ENCODE measurements at regions not wholly inside any gene's neighbourhood (a gene's known extent, or its start where the extent isn't known, plus 50 kb on each side); places are given as distances from the start of the nearest gene placed in this dataset.

- Histone ChIP-seq H3K4me1 (ENCODE audit: control insufficient read depth, low read length) (no peaks in the 10 kb centered on the region), H3K79me2 (ENCODE audit: control insufficient read depth, low read length) (no peaks in the 10 kb centered on the region), H3K27me3 (ENCODE audit: control insufficient read depth, low read length) (no peaks in the 10 kb centered on the region), H3K27ac (ENCODE audit: low read depth, low read length) (no peak overlapping the region), H3K9me3 (ENCODE audit: control insufficient read depth, insufficient read depth, low read length) (no peaks in the 10 kb centered on the region), H4K20me1 (ENCODE audit: control insufficient read depth, insufficient read depth, low read depth, low read length) (no peaks in the 10 kb centered on the region), H3K36me3 (ENCODE audit: control insufficient read depth, low read length) (no peaks in the 10 kb centered on the region), H3K9me2 (replicated peaks; ENCODE audit: control insufficient read depth, low read length) (no peaks in the 10 kb centered on the region), H3K4me3 (ENCODE audit: low read length) (no peak overlapping the region), H3F3A (ENCODE audit: control insufficient read depth, insufficient read depth) (no peaks in the 10 kb centered on the region), H3K4me2 (ENCODE audit: low read length) (no peak overlapping the region)
- TF ChIP-seq EZH2phosphoT487 (IDR thresholded peaks at IDR 0.05; ENCODE audit: borderline replicate concordance, low read length) (no peak), CTCF (IDR thresholded peaks at IDR 0.05; ENCODE audit: low read depth, low read length, poor library complexity, severe bottlenecking) (no peak)
Measured at GRCh38 chr6:51415501-51415900, 596.8 kb downstream of the TFAP2B start.

- Histone ChIP-seq H3K4me3 (ENCODE audit: low read length) (no peak overlapping the region), H3K36me3 (ENCODE audit: control insufficient read depth, low read length) (no peaks in the 10 kb centered on the region), H3K79me2 (ENCODE audit: control insufficient read depth, low read length) (no peaks in the 10 kb centered on the region), H3K4me2 (ENCODE audit: low read length) (no peak overlapping the region), H3F3A (ENCODE audit: control insufficient read depth, insufficient read depth) (no peaks in the 10 kb centered on the region), H4K20me1 (ENCODE audit: control insufficient read depth, insufficient read depth, low read depth, low read length) (no peaks in the 10 kb centered on the region), H3K27ac (ENCODE audit: low read depth, low read length) (no peak overlapping the region), H3K9me3 (ENCODE audit: control insufficient read depth, insufficient read depth, low read length) (no peaks in the 10 kb centered on the region), H3K27me3 (ENCODE audit: control insufficient read depth, low read length) (no peaks in the 10 kb centered on the region), H3K4me1 (ENCODE audit: control insufficient read depth, low read length) (no peaks in the 10 kb centered on the region), H3K9me2 (replicated peaks; ENCODE audit: control insufficient read depth, low read length) (no peaks in the 10 kb centered on the region)
- TF ChIP-seq CTCF (IDR thresholded peaks at IDR 0.05; ENCODE audit: low read depth, low read length, poor library complexity, severe bottlenecking): no peak
- no peak for TF ChIP-seq EZH2phosphoT487 (IDR thresholded peaks at IDR 0.05; ENCODE audit: borderline replicate concordance, low read length)
Measured at GRCh38 chr6:51429017-51429712, 610.5 kb downstream of the TFAP2B start.

- H3K79me2 ChIP-seq (ENCODE audit: control insufficient read depth, low read length): no peaks in the 10 kb centered on the region
- H3F3A ChIP-seq (ENCODE audit: control insufficient read depth, insufficient read depth): no peaks in the 10 kb centered on the region
- no peaks in the 10 kb centered on the region for H3K4me1 ChIP-seq (ENCODE audit: control insufficient read depth, low read length)
- no peaks in the 10 kb centered on the region for H4K20me1 ChIP-seq (ENCODE audit: control insufficient read depth, insufficient read depth, low read depth, low read length)
- TF ChIP-seq CTCF (IDR thresholded peaks at IDR 0.05; ENCODE audit: low read depth, low read length, poor library complexity, severe bottlenecking) (no peak), EZH2phosphoT487 (IDR thresholded peaks at IDR 0.05; ENCODE audit: borderline replicate concordance, low read length) (no peak)
- H3K4me2 ChIP-seq (ENCODE audit: low read length): no peak overlapping the region
- H3K27ac ChIP-seq (ENCODE audit: low read depth, low read length): no peak overlapping the region
- H3K27me3 ChIP-seq (ENCODE audit: control insufficient read depth, low read length): no peaks in the 10 kb centered on the region
- no peak overlapping the region for H3K4me3 ChIP-seq (ENCODE audit: low read length)
- no peaks in the 10 kb centered on the region for H3K9me2 ChIP-seq (replicated peaks; ENCODE audit: control insufficient read depth, low read length)
- H3K9me3 ChIP-seq (ENCODE audit: control insufficient read depth, insufficient read depth, low read length): no peaks in the 10 kb centered on the region
- no peaks in the 10 kb centered on the region for H3K36me3 ChIP-seq (ENCODE audit: control insufficient read depth, low read length)
Measured at GRCh38 chr6:51430589-51430988, 611.9 kb downstream of the TFAP2B start.
